GM19467 (cell line): ENCODE measurements at regions not wholly inside any gene's neighbourhood (a gene's known extent, or its start where the extent isn't known, plus 50 kb on each side); places are given as distances from the start of the nearest gene placed in this dataset.

Experiments used
- ATAC-seq: cut with Tn5 transposase; IDR thresholded peaks from one replicate; pipeline ENCODE4 v1.9.1; 2021; ENCODE audit warnings: mild to moderate bottlenecking, moderate library complexity; ENCODE audit not compliant: unreplicated experiment

- ATAC-seq, result peak; percentile 57
Measured at GRCh38 chr3:150074697-150075416, 104.2 kb upstream of the PFN2 start.

DNA sequence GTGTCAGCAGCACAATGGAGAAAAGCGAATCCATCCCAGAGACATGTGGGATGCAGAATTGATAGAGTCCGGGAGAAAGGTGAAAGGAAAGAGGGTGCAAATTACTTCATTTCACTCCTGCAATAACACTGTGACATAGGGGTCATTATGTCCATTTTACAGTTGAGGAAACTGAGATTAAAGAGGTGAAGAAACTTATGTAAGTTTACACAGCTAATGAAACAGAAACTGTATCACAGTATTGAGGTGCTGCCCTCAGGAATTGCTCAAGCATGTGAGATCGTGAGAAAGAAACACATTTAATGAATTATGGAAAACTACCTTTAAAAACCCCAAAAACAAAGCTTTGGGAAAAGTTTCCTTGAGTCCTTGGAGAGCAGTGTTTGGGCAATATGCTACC lies 103.6 kb upstream of the PFN2 start:
- peak; percentile 62 for ATAC-seq

GRCh38 chr3:150073513-150073912 lies 102.8 kb upstream of the PFN2 start:
- ATAC-seq, result no peak

- ATAC-seq, result no peak
Measured at GRCh38 chr3:150073031-150073430, 102.3 kb upstream of the PFN2 start.

DNA sequence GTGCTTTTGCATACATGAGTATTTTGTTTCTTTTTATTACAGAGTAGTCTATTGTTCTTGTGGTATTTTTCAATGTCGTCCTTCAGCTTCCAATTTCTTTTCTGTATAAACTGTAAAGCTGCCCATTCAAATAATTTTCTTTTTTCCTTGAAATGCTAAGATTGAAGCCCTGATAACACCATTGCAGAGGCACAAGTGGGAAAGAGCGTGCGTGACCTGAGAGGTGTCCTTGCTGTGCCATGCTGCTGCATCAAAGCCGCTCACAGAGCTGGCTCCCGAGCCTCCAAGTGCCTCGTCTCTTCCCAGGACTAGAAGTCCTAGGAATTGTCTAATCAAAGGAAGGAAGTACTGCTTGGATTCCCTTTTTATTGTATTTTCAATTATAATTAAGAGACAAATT lies 101.9 kb upstream of the PFN2 start:
- no peak for ATAC-seq

DNA sequence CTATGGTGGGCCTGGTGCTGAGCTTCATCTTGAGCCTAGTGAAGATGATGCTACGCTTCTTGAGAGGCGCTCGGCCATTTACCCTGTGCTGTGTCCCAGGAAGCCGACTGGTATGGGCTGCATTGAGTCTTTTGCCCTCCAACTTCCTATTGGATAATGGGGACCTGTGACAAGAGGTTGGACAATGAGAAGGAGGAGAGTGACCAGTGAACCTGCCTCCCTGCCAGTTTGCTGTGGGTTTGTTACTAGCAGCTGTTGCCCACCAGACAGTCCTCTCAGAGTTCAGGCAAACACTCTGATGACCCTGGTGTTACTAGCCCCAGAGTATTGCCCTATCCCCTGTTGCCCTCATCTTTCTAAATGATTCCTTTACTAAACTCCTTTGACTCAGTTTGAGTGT lies 99.6 kb upstream of the PFN2 start:
- no peak for ATAC-seq

DNA sequence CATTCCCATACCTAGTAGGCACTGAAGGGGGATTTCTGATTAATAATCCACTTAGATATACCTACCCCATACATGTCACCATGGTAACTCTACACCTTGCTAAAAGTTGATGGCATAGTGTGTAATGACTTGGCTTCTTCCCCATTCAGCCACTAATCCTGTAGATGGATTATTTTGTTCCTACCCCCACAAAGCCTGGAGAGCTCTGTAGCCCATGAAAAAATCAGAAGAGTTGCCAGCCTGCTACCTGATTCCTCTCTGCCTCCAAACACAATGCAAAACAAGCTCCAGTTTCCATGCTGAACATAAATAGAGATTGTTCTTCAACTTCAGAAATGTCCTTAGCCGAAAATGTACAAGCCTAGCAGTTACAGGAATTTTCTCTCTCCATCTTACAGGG lies 98.9 kb upstream of the PFN2 start:
- ATAC-seq, result no peak

GRCh38 chr3:150069154-150069527 lies 98.4 kb upstream of the PFN2 start:
- ATAC-seq, result no peak

GRCh38 chr3:150068440-150069153 lies 97.9 kb upstream of the PFN2 start:
- ATAC-seq, result no peak

GRCh38 chr3:150067561-150067960 lies 96.9 kb upstream of the PFN2 start:
- no peak for ATAC-seq

DNA sequence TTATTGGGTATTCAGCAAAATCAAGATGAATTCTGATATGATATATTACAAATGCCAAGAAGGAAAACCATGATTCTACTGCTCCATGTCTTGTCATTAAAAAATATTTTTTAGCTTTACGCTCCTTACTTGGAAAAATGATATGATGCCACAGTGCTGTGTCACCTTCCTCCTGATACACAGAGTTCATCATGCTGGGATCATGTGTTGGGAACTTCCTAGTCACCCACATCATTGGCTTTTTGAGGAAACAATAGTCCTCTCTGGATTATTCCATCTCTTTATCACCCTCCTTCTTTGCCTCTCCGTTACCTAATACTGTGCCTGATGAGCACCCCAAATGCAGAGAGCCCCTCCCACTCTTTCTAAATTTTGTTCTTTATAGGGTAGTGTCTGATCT lies 94.3 kb upstream of the PFN2 start:
- ATAC-seq, result no peak

GRCh38 chr3:150063237-150063636 lies 92.5 kb upstream of the PFN2 start:
- no peak for ATAC-seq

- no peak for ATAC-seq
Measured at GRCh38 chr3:150062492-150062891, 91.8 kb upstream of the PFN2 start.

- no peak for ATAC-seq
Measured at GRCh38 chr3:150061288-150062024, 90.8 kb upstream of the PFN2 start.

DNA sequence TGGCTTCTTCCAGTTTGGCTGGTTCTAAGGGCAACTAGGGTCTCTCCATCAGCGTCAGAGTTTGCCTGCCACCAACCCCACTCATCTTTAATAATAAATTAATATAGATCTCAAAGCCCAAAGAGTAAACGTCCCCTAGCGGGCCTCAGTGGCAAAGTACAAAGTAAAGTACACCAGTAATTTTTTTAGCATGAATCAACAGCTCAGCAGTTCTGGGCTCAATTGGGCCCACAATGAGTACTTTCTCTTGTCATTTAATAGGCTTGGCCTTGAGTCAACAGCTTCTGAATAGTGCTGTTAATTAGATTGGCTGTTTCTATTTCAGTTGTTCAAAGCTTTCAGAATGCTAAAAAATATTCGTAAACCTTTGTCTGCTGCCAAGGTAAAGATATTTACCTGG lies 89.0 kb upstream of the PFN2 start:
- no peak for ATAC-seq

DNA sequence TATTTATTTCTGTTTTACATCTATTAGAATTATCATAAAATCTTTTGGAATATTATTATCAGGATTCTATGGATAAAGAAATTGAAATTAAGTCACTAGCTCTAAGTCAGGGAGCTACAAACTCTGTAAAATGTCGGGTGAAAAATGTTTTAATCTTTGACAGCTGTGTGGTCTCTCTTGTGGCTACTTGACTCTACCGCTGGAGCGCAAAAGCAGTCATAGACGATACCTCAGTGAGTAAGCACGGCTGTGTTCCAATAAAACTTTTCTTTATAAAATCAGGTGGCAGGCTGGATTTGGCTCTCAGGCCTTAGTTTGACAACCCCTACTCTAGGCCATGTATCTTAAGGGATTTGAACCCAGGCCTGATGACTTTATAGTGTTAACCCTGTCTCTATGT lies 88.5 kb upstream of the PFN2 start:
- ATAC-seq, result no peak

GRCh38 chr3:150057227-150057626 lies 86.5 kb upstream of the PFN2 start:
- ATAC-seq, result no peak

- no peak for ATAC-seq
Measured at GRCh38 chr3:150055332-150055731, 84.6 kb upstream of the PFN2 start.

- no peak for ATAC-seq
Measured at GRCh38 chr3:150054635-150055034, 83.9 kb upstream of the PFN2 start.

- ATAC-seq, result no peak
Measured at GRCh38 chr3:150050510-150050909, 79.8 kb upstream of the PFN2 start.

GRCh38 chr3:150049317-150049716 lies 78.6 kb upstream of the PFN2 start:
- no peak for ATAC-seq

DNA sequence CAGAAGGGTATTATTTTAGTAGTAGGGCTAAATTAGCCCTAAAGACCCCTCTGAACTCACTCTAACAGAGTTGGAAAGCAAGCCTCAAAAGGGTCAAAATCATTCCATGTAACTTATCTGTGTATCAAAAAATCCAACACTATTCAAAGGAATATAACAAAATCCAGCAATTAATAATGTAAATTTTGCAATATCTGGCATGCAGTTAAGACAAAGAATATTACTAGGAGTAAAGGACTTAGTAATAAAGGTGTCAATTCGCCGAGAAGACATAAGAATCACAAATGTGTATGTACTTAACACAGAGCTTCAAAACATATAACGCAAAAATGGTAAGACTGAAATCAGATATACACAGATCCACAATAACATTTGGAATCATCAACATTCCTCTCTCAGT lies 71.2 kb upstream of the PFN2 start:
- ATAC-seq, result no peak
